Nephron (organoid): ENCODE measurements at regions not wholly inside any gene's neighbourhood (a gene's known extent, or its start where the extent isn't known, plus 50 kb on each side); places are given as distances from the start of the nearest gene placed in this dataset.

Experiments used
- H3K27ac Mint-ChIP-seq, 3 experiments: 2 replicates each; pipeline ENCODE4 v1.8.0; 2020; ENCODE audit warnings: mixed read lengths in 3 of 3, mild to moderate bottlenecking in 2 of 3, moderate library complexity in 1 of 3
- H3K27me3 Mint-ChIP-seq: 2 replicates; pipeline ENCODE4 v1.8.0; 2021; ENCODE audit warnings: low read depth, mild to moderate bottlenecking, moderate library complexity, mixed read lengths
- H3K36me3 Mint-ChIP-seq: 2 replicates; pipeline ENCODE4 v1.8.0; 2020; ENCODE audit warnings: low read depth, mixed read lengths
- H3K4me1 Mint-ChIP-seq: 2 replicates; pipeline ENCODE4 v1.8.0; 2020; ENCODE audit warnings: mixed read lengths
- H3K4me3 Mint-ChIP-seq, 3 experiments: 2 replicates each; pipeline ENCODE4 v1.8.0; 2020; ENCODE audit warnings: mild to moderate bottlenecking in 3 of 3, mixed read lengths in 3 of 3, moderate library complexity in 2 of 3
- H3K9me3 Mint-ChIP-seq: 2 replicates; pipeline ENCODE4 v1.8.0; 2020; ENCODE audit warnings: mixed read lengths
- TF ChIP-seq, protein P1 (sequence below), 3 experiments: fragments of 200-600 bp; sonication (generic); IDR thresholded peaks; one replicate each; pipeline ENCODE4 v1.5.0; 2021; ENCODE audit warnings: antibody characterized with exemption in 3 of 3; ENCODE audit not compliant: unreplicated experiment in 3 of 3

- no peak overlapping the region for H3K4me3 Mint-ChIP-seq
These were observed 195.2 kb upstream of the MCTP2 start for GRCh38 chr15:94036156-94036555.

DNA sequence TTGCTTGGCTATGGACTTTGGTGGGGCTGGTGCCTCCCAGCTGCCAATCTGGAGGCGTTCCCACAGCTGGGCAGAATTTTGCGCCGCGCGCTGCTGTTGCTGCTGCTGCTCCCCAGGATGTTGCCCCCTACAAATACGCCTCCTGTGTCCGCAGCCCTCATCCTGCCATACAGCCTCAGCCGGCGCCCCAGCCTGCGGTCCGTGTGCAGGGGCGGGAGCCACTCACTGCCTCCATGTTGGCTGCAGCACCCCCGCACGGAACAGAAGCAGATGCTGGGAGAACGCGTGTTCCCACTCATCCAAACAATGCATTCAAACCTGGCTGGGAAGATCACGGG lies 197.7 kb upstream of the MCTP2 start:
- no peak overlapping the region for H3K4me3 Mint-ChIP-seq
- H3K36me3 Mint-ChIP-seq: no peaks in the 10 kb centered on the region
- TF ChIP-seq, protein P1, sequence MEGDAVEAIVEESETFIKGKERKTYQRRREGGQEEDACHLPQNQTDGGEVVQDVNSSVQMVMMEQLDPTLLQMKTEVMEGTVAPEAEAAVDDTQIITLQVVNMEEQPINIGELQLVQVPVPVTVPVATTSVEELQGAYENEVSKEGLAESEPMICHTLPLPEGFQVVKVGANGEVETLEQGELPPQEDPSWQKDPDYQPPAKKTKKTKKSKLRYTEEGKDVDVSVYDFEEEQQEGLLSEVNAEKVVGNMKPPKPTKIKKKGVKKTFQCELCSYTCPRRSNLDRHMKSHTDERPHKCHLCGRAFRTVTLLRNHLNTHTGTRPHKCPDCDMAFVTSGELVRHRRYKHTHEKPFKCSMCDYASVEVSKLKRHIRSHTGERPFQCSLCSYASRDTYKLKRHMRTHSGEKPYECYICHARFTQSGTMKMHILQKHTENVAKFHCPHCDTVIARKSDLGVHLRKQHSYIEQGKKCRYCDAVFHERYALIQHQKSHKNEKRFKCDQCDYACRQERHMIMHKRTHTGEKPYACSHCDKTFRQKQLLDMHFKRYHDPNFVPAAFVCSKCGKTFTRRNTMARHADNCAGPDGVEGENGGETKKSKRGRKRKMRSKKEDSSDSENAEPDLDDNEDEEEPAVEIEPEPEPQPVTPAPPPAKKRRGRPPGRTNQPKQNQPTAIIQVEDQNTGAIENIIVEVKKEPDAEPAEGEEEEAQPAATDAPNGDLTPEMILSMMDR (IDR thresholded peaks at IDR 0.05; ENCODE audit: unreplicated experiment in 3 of 3): no peak
- H3K9me3 Mint-ChIP-seq: peaks cover 5% of the 10 kb centered on the region
- H3K27ac Mint-ChIP-seq: no peak overlapping the region
- H3K27me3 Mint-ChIP-seq: no peaks in the 10 kb centered on the region
- peaks cover 21% of the 10 kb centered on the region for H3K4me1 Mint-ChIP-seq

More at GRCh38 chr15:94036156-94036555, 195.2 kb upstream of the MCTP2 start:
- Mint-ChIP-seq H3K27me3 (no peaks in the 10 kb centered on the region), H3K4me1 (peaks cover 7% of the 10 kb centered on the region), H3K27ac (no peak overlapping the region), H3K36me3 (no peaks in the 10 kb centered on the region), H3K9me3 (peaks cover 7% of the 10 kb centered on the region)
- TF ChIP-seq, protein P1 (IDR thresholded peaks at IDR 0.05; ENCODE audit: unreplicated experiment in 3 of 3): no peak

GRCh38 chr15:94033014-94033682 lies 198.2 kb upstream of the MCTP2 start:
- Mint-ChIP-seq H3K27ac (no peak overlapping the region), H3K36me3 (no peaks in the 10 kb centered on the region), H3K27me3 (no peaks in the 10 kb centered on the region), H3K4me1 (peaks cover 26% of the 10 kb centered on the region), H3K4me3 (no peak overlapping the region), H3K9me3 (peaks cover 1% of the 10 kb centered on the region)
- TF ChIP-seq, protein P1 (IDR thresholded peaks at IDR 0.05; ENCODE audit: unreplicated experiment in 3 of 3): no peak

DNA sequence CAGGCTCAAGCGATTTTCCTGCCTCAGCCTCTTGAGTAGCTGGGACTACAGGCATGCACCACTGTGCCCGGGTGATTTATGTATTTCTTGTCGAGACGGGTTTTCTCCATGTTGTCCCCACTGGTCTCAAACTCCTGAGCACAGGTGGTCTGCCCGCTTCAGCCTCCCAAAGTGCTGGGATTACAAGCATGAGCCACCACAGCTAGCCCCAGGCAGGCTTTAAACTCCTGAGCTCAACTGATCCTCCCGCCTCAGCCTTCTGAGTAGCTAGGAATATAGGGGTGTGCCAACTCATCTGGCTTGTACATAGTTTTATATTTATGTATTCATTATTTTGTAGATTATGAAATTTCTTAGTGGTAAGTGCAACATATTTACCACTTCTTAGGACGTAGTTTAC lies 198.8 kb upstream of the MCTP2 start:
- Mint-ChIP-seq H3K27me3 (no peaks in the 10 kb centered on the region), H3K9me3 (no peaks in the 10 kb centered on the region), H3K27ac (no peak overlapping the region), H3K36me3 (no peaks in the 10 kb centered on the region), H3K4me1 (peaks cover 26% of the 10 kb centered on the region), H3K4me3 (no peak overlapping the region)
- TF ChIP-seq, protein P1 (IDR thresholded peaks at IDR 0.05; ENCODE audit: unreplicated experiment in 3 of 3): no peak

DNA sequence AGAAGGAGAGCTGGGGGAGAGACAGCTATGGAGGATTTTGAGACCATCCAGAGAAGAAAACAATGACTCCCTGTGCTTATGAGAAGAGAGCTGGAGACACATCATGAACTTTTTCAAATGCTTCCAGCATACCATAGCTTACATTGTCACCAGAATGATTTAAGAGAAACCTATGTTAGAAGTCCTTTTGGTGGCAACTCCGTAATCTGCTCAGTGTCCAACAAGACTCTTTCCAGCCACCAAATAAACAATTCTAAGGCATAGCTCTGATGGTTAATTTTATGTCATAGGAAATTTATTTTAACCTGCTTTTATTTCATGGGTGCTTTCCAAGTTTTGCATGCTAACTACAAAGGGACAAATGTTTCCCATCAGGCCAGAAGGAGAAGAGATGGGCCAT lies 200.3 kb upstream of the MCTP2 start:
- no peak overlapping the region for H3K4me3 Mint-ChIP-seq
- no peaks in the 10 kb centered on the region for H3K27me3 Mint-ChIP-seq

More for the DNA sequence above, 200.3 kb upstream of the MCTP2 start:
- H3K27ac Mint-ChIP-seq: peak overlapping the region in 2 of 3 experiments; percentile 18 to 61
- H3K4me1 Mint-ChIP-seq: peaks cover 35% of the 10 kb centered on the region
- no peaks in the 10 kb centered on the region for H3K9me3 Mint-ChIP-seq
- TF ChIP-seq, protein P1 (IDR thresholded peaks at IDR 0.05; ENCODE audit: unreplicated experiment in 3 of 3): no peak
- H3K36me3 Mint-ChIP-seq: no peaks in the 10 kb centered on the region
